ENCODE measurements at regions not wholly inside any gene's neighbourhood (a gene's known extent, or its start where the extent isn't known, plus 50 kb on each side); places are given as distances from the start of the nearest gene placed in this dataset.

DNA sequence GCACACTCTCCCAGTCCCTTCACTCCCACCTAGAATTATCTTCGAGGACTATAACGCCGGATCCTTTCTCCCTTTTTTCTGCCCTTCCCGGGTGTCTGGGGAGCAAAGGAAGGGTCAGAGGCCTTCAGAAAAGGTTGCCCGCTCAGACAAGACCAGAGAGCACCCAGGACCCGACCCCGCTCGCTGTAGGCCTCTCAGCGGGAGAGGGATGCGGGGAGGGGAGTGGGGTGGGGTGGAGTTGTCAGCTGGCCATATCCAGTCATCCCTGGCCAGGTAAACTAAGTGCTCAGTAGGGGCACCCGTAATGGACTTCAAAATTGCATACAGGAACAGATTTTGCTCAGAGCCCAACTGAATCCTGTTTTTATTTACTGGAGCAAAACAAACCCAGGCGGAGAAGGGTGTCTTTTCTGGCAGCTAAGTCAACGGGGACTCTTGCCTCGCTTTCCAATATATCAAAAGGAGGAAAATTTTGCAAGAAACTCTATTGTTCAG lies 65.0 kb downstream of the NOL4 start:
- H3K4me1 ChIP-seq (ENCODE audit: low read depth, poor library complexity, severe bottlenecking): no peaks in the 10 kb centered on the region
- no peaks in the 10 kb centered on the region for H4K20me1 ChIP-seq (ENCODE audit: insufficient read depth)
- no peak overlapping the region for H3K9ac ChIP-seq
- H2AFZ ChIP-seq (ENCODE audit: low read depth): no peak overlapping the region
- no peaks in the 10 kb centered on the region for H3K27me3 ChIP-seq (ENCODE audit: insufficient read depth, low read depth)
- H3K4me3 ChIP-seq (IDR thresholded peaks at IDR 0.05; ENCODE audit: insufficient read depth, low read depth, low read length): no peak overlapping the region
- no peak overlapping the region for H3K4me2 ChIP-seq
- no peaks in the 10 kb centered on the region for H3K36me3 ChIP-seq (ENCODE audit: insufficient read depth)
- TF ChIP-seq, protein P1, sequence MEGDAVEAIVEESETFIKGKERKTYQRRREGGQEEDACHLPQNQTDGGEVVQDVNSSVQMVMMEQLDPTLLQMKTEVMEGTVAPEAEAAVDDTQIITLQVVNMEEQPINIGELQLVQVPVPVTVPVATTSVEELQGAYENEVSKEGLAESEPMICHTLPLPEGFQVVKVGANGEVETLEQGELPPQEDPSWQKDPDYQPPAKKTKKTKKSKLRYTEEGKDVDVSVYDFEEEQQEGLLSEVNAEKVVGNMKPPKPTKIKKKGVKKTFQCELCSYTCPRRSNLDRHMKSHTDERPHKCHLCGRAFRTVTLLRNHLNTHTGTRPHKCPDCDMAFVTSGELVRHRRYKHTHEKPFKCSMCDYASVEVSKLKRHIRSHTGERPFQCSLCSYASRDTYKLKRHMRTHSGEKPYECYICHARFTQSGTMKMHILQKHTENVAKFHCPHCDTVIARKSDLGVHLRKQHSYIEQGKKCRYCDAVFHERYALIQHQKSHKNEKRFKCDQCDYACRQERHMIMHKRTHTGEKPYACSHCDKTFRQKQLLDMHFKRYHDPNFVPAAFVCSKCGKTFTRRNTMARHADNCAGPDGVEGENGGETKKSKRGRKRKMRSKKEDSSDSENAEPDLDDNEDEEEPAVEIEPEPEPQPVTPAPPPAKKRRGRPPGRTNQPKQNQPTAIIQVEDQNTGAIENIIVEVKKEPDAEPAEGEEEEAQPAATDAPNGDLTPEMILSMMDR (conservative IDR thresholded peaks at IDR 0.05; ENCODE audit: low read depth, low read length): no peak
- H3K79me2 ChIP-seq (ENCODE audit: insufficient read depth, low read depth): no peaks in the 10 kb centered on the region
- H3K27ac ChIP-seq: no peak overlapping the region

DNA sequence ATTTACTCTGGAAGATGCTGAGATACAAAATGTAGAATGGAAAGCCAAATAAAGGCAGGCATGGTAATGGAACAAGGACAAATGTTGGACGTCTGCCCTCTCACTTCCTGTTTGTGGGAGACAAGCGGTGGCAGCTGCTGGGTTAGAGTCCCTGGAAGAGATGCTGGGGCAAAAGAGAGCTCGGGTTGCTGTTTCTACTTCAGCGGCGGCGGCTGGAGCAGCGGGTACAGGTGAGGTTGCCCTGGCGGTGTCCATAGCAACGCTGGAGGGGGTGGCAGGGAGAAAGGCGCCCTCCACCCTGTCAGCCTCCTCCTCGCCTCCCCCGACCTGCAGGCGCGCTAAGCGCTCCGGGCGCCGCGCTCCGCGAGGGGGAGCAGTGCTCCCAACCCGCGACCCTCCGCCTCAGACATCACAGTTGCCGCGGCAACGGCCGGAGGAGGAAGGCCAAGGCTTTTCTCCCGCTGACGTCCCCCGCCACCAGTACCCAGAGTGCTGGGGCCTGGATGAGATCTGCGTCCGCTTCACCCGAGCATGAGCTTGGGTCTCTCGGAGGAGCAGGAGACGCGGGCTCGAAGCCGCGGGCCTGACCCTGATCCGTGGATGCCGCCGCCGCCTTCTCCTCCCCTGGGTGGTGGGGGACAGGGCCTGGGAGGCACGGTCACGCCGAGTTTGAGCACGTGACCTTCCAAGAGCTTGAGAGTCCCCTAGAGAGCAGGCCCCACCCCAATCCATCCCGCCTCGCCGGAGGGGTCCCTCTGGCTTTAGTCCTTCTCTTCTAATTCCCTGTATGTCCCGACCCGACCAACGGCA lies 65.6 kb downstream of the NOL4 start:
- Histone ChIP-seq H3K9ac (no peak overlapping the region), H3K4me2 (no peak overlapping the region), H3K36me3 (ENCODE audit: insufficient read depth) (no peaks in the 10 kb centered on the region), H3K4me1 (ENCODE audit: low read depth, poor library complexity, severe bottlenecking) (no peaks in the 10 kb centered on the region), H4K20me1 (ENCODE audit: insufficient read depth) (no peaks in the 10 kb centered on the region), H3K27me3 (ENCODE audit: insufficient read depth, low read depth) (no peaks in the 10 kb centered on the region), H2AFZ (ENCODE audit: low read depth) (no peak overlapping the region), H3K27ac (no peak overlapping the region), H3K79me2 (ENCODE audit: insufficient read depth, low read depth) (no peaks in the 10 kb centered on the region), H3K4me3 (IDR thresholded peaks at IDR 0.05; ENCODE audit: insufficient read depth, low read depth, low read length) (no peak overlapping the region)
- TF ChIP-seq, protein P1 (conservative IDR thresholded peaks at IDR 0.05; ENCODE audit: low read depth, low read length): no peak

DNA sequence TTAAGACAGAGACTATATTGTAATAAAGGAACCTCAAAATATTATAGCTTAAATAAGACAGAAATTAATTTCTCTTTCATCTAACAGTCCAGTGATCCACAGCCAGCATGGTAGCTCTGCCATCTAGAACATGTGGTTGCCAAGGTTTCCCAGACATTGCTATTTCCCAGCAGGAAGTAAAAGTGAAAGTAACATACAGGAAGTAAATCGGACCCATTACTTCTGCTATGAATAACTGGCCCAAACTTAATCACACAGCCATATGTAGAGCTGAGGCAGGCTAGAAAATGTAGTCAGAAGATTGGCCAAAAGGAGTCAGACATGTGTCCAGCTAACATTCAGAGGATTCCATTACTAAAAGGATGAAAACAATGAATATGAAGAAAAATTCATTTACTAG lies 71.0 kb downstream of the NOL4 start:
- Histone ChIP-seq H3K4me1 (ENCODE audit: low read depth, poor library complexity, severe bottlenecking) (peaks cover 6% of the 10 kb centered on the region), H3K27ac (no peak overlapping the region), H2AFZ (ENCODE audit: low read depth) (peak overlapping the region; percentile 50; the same call in 1 of the 2 replicates), H4K20me1 (ENCODE audit: insufficient read depth) (no peaks in the 10 kb centered on the region), H3K4me3 (IDR thresholded peaks at IDR 0.05; ENCODE audit: insufficient read depth, low read depth, low read length) (no peak overlapping the region), H3K79me2 (ENCODE audit: insufficient read depth, low read depth) (no peaks in the 10 kb centered on the region), H3K27me3 (ENCODE audit: insufficient read depth, low read depth) (no peaks in the 10 kb centered on the region), H3K36me3 (ENCODE audit: insufficient read depth) (no peaks in the 10 kb centered on the region), H3K9ac (no peak overlapping the region), H3K4me2 (peak overlapping the region; percentile 46)
- TF ChIP-seq, protein P1 (conservative IDR thresholded peaks at IDR 0.05; ENCODE audit: low read depth, low read length): no peak

DNA sequence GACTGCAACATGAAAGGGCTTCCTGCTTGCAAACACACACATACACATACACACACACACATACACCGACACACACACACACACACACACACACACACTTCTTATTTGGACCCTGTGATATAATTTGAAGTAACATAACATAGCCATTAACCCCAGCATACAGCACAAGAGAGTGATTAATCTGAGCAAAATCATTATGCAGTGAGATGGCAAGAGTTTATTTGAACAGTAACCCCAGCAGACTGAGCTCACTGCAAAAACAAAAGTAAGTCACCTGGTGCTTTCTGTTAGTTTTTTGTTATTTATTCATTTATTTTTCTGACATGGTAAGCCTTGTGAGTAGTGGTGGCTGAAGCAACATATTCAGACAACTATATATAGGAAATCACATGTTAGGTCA lies 93.7 kb downstream of the NOL4 start:
- Histone ChIP-seq H3K4me1 (ENCODE audit: low read depth, poor library complexity, severe bottlenecking) (no peaks in the 10 kb centered on the region), H3K36me3 (ENCODE audit: insufficient read depth) (no peaks in the 10 kb centered on the region), H3K27me3 (ENCODE audit: insufficient read depth, low read depth) (no peaks in the 10 kb centered on the region), H3K4me3 (IDR thresholded peaks at IDR 0.05; ENCODE audit: insufficient read depth, low read depth, low read length) (no peak overlapping the region), H4K20me1 (ENCODE audit: insufficient read depth) (no peaks in the 10 kb centered on the region), H3K27ac (no peak overlapping the region), H2AFZ (ENCODE audit: low read depth) (no peak overlapping the region), H3K9ac (no peak overlapping the region), H3K4me2 (no peak overlapping the region), H3K79me2 (ENCODE audit: insufficient read depth, low read depth) (no peaks in the 10 kb centered on the region)
- TF ChIP-seq, protein P1 (conservative IDR thresholded peaks at IDR 0.05; ENCODE audit: low read depth, low read length): no peak

All from KMS-11 (cell line).